H1 (cell line): ENCODE measurements at regions not wholly inside any gene's neighbourhood (a gene's known extent, or its start where the extent isn't known, plus 50 kb on each side); places are given as distances from the start of the nearest gene placed in this dataset.

ENCODE experiments used
- BRCA1 ChIP-seq: IDR thresholded peaks from 2 replicates; pipeline ENCODE4 v1.6.1; 2012; ENCODE audit warnings: low read depth, low read length, improper control_type of control experiment
- CHD7 ChIP-seq: fragments of 300-600 bp; sonication (generic); IDR thresholded peaks from 2 replicates; pipeline ENCODE4 v1.7.1; 2012; ENCODE audit warnings: low read length, moderate library complexity, mild to moderate bottlenecking, inconsistent platforms; ENCODE audit not compliant: insufficient replicate concordance
- GABPA ChIP-seq: IDR thresholded peaks from 2 replicates; pipeline ENCODE4 v1.6.1; 2011; ENCODE audit warnings: mild to moderate bottlenecking, low read length, moderate library complexity, borderline replicate concordance; ENCODE audit not compliant: insufficient read depth
- RFX5 ChIP-seq: IDR thresholded peaks from 2 replicates; pipeline ENCODE4 v1.6.1; 2011; ENCODE audit warnings: low read depth, low read length, improper control_type of control experiment, borderline replicate concordance
- TAF1 ChIP-seq: IDR thresholded peaks from 2 replicates; pipeline ENCODE4 v1.6.1; 2011; ENCODE audit warnings: mild to moderate bottlenecking, low read depth, low read length
- TAF7 ChIP-seq: optimal IDR thresholded peaks from 2 replicates; pipeline ENCODE3; 2011; ENCODE audit warnings: low read depth, mild to moderate bottlenecking, inconsistent platforms, low read length, moderate library complexity, borderline replicate concordance
- TBP ChIP-seq: IDR thresholded peaks from 2 replicates; pipeline ENCODE4 v1.6.1; 2011; ENCODE audit warnings: low read depth, low read length, improper control_type of control experiment
- TEAD4 ChIP-seq: IDR thresholded peaks from 2 replicates; pipeline ENCODE4 v1.6.1; 2012; ENCODE audit warnings: low read depth, low read length, inconsistent platforms, mixed read lengths
- YY1 ChIP-seq: IDR thresholded peaks from 2 replicates; pipeline ENCODE4 v1.6.1; 2011; ENCODE audit warnings: low read depth, mild to moderate bottlenecking, low read length

DNA sequence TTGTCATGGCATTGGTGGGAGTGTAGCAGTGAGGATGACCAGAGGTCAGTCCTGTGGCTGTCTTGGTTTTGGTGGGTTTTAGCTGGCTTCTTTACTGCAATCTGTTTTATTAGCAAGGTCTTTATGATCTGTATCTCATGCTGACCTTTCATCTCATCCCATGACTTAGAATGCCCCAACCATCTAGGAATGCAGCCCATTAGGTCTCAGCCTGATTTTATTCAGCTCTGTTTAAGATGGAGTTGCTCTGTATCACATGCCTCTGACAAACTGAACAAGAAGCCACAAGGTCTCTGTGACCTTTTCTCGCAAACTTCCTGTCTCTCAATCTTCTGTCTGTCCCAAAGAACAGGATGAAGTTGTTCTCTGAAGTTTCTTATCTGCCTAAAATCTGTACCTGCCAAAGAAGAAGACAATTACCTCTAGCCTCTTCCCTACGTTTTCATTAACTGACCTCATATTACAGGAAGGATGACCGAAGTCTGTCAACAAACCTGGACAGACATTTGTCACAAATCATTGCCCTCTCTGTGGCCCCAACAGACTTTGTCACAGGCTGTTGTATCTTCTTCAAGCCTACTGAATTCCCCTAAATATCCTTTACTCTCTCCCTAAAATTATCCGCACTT is 284.2 kb upstream of the SEMA6A start (continued):
- no peak for TF ChIP-seq TBP
- no peak for TF ChIP-seq RFX5
- no peak for TF ChIP-seq CHD7
- TF ChIP-seq BRCA1: no peak
- no peak for TF ChIP-seq YY1
- no peak for TF ChIP-seq TAF1
- no peak for TF ChIP-seq TEAD4
- TF ChIP-seq TAF7: no peak
- TF ChIP-seq GABPA: no peak
